ENCODE measurements at regions not wholly inside any gene's neighbourhood (a gene's known extent, or its start where the extent isn't known, plus 50 kb on each side); places are given as distances from the start of the nearest gene placed in this dataset.
A peak's percentile ranks its signal among the peaks of the same experiment; 100 is the strongest.

DNA sequence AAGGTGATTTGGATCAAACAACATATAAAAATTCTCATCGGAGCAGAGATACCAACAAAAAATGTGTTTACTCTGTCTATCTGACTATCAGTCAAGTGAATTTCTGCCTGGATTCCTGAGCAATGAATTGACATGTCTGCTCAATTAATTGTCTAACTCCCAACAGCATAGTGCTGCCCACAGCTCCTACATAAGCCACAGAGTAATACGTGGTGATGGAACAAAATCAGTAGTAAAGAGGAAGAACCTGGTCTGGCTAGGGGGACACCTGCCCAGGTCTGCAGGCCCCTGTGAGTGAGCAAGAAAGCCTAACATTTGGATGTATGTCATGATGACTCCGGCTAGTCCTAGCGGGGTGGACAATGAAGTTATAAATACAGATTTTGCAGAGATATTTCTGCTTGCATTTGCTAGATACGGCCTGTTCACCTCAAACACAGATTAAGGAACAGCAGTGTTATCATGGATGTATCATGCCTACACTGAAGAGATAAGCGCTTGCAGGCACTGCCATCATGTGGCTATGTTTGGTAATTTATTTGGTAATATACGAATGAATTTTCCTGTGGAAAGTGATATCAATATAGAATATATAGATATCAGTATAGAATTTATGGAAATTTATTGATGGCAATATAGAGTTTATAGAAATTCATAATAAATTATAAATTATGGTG is 69.6 kb upstream of the LRRC8B start (continued):
- TF ChIP-seq, protein P1, sequence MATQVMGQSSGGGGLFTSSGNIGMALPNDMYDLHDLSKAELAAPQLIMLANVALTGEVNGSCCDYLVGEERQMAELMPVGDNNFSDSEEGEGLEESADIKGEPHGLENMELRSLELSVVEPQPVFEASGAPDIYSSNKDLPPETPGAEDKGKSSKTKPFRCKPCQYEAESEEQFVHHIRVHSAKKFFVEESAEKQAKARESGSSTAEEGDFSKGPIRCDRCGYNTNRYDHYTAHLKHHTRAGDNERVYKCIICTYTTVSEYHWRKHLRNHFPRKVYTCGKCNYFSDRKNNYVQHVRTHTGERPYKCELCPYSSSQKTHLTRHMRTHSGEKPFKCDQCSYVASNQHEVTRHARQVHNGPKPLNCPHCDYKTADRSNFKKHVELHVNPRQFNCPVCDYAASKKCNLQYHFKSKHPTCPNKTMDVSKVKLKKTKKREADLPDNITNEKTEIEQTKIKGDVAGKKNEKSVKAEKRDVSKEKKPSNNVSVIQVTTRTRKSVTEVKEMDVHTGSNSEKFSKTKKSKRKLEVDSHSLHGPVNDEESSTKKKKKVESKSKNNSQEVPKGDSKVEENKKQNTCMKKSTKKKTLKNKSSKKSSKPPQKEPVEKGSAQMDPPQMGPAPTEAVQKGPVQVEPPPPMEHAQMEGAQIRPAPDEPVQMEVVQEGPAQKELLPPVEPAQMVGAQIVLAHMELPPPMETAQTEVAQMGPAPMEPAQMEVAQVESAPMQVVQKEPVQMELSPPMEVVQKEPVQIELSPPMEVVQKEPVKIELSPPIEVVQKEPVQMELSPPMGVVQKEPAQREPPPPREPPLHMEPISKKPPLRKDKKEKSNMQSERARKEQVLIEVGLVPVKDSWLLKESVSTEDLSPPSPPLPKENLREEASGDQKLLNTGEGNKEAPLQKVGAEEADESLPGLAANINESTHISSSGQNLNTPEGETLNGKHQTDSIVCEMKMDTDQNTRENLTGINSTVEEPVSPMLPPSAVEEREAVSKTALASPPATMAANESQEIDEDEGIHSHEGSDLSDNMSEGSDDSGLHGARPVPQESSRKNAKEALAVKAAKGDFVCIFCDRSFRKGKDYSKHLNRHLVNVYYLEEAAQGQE (IDR thresholded peaks at IDR 0.05; ENCODE audit: borderline replicate concordance) = peak; percentile 69
- TF ChIP-seq, protein P1 (CRISPR knock-in tag; IDR thresholded peaks at IDR 0.05; ENCODE audit: low read depth) = no peak
- TF ChIP-seq, protein P2, sequence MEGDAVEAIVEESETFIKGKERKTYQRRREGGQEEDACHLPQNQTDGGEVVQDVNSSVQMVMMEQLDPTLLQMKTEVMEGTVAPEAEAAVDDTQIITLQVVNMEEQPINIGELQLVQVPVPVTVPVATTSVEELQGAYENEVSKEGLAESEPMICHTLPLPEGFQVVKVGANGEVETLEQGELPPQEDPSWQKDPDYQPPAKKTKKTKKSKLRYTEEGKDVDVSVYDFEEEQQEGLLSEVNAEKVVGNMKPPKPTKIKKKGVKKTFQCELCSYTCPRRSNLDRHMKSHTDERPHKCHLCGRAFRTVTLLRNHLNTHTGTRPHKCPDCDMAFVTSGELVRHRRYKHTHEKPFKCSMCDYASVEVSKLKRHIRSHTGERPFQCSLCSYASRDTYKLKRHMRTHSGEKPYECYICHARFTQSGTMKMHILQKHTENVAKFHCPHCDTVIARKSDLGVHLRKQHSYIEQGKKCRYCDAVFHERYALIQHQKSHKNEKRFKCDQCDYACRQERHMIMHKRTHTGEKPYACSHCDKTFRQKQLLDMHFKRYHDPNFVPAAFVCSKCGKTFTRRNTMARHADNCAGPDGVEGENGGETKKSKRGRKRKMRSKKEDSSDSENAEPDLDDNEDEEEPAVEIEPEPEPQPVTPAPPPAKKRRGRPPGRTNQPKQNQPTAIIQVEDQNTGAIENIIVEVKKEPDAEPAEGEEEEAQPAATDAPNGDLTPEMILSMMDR (IDR thresholded peaks at IDR 0.05 in 2 of 3, conservative IDR thresholded peaks at IDR 0.05 in 1 of 3; ENCODE audit: insufficient read depth in 2 of 3, low read depth in 1 of 3, low read length in 3 of 3) = peak; percentile 53 to 78 (median 55); a peak in 5 of 6 replicates
- TF ChIP-seq JUND (IDR thresholded peaks at IDR 0.05; ENCODE audit: borderline replicate concordance, low read depth, low read length) = peak; percentile 22; the same call in 1 of the 2 replicates
- no peak for TF ChIP-seq JUND (tag; IDR thresholded peaks at IDR 0.05; ENCODE audit: borderline replicate concordance, low read depth, low read length)
- peak; percentile 63; the same call in 1 of the 2 replicates for TF ChIP-seq SMC3 (conservative IDR thresholded peaks at IDR 0.05; ENCODE audit: insufficient read depth, low read depth, low read length)
- peak in 1 of 2 experiments; percentile 40; a peak in 1 of 4 replicates for TF ChIP-seq RCOR1 (IDR thresholded peaks at IDR 0.05; ENCODE audit: borderline replicate concordance in 1 of 2, low read depth in 2 of 2, low read length in 2 of 2)
- no peak for TF ChIP-seq SMAD1 (IDR thresholded peaks at IDR 0.05; ENCODE audit: low read depth, low read length, partially characterized antibody)
- peak; percentile 82; the same call in 1 of the 2 replicates for TF ChIP-seq ARID3A (IDR thresholded peaks at IDR 0.05; ENCODE audit: borderline replicate concordance, low read depth, low read length)
- no peak for TF ChIP-seq SMAD3 (CRISPR knock-in tag; conservative IDR thresholded peaks at IDR 0.05)
- no peak for TF ChIP-seq ZZZ3 (IDR thresholded peaks at IDR 0.05)
- TF ChIP-seq ZNF707 (CRISPR knock-in tag; conservative IDR thresholded peaks at IDR 0.05) = no peak
- TF ChIP-seq PREB (CRISPR knock-in tag; IDR thresholded peaks at IDR 0.05) = no peak
- TF ChIP-seq ZC3H11A (IDR thresholded peaks at IDR 0.05; ENCODE audit: low read depth, low read length) = no peak

Data from K562 (cell line).